NCI-H460 (cell line): ENCODE measurements at regions not wholly inside any gene's neighbourhood (a gene's known extent, or its start where the extent isn't known, plus 50 kb on each side); places are given as distances from the start of the nearest gene placed in this dataset.
"Not testable (repeated sequence)": the region's sequence is repeated elsewhere in the genome, so short reads cannot be mapped to it uniquely, and the experiment has no call there.

Source experiments
- DNase-seq: peaks from one replicate; pipeline ENCODE4 v3.0.0-alpha.2; 2016; ENCODE audit warnings: low read depth; ENCODE audit errors: extremely low read depth

DNA sequence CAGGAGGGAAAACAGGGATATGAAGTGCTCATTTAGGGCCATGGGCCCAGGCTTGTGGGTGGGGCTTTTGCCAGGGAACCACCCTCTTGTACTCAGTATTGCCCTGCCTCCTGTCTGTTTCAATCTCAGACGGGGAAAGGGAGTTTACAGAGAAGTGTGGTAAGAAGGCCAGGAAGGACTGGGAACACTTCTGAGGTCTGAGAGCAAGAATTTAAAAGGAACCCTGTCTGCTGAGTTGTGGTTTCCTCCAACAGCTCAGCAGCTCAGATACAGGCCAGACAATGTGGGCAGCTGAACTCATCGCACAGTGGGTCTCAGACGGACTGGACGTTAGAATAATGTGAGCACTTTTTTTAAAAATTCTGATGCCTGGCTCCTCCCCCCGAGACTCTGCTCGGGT, 354.1 kb upstream of the ARID1B start:
- DNase-seq, result no peak

DNA sequence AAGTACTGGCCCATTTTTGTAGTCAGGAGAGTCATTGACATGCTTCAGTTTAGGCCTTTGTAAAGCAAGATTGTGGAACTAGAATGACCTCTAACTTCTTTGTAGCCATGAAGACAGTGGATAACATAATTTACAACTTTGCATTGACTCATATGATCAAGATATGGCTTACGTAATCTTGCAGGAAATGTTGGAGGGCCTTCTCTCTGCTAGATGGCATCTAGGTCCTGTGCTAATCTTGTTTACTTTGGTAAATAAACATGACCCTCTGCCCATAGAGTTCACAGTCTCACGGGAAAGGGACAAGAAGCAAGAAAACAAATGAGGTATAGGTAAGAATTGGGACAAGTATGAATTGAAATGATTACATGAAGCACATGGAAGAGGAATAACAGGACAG, 355.2 kb upstream of the ARID1B start:
- no peak for DNase-seq

DNA sequence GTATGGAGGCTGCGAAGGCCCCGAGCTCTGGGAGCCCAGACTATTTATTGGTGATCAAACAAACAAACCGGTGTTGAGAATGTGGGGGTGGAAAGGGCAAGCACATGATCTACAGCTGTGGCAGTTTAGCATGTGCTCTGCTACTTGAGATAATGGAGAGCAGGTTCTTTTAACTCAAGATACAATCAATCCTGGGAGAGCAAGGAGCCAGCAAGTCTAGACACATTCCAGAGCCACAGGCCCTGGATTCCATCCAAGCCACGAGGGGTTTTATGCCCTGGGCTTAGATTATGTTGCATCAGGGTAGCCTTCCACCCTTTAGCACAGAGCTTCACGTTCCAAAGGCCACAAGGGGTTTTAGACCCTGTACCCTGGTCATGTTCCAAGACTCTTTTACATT, 355.9 kb upstream of the ARID1B start:
- not testable (repeated sequence) for DNase-seq

DNA sequence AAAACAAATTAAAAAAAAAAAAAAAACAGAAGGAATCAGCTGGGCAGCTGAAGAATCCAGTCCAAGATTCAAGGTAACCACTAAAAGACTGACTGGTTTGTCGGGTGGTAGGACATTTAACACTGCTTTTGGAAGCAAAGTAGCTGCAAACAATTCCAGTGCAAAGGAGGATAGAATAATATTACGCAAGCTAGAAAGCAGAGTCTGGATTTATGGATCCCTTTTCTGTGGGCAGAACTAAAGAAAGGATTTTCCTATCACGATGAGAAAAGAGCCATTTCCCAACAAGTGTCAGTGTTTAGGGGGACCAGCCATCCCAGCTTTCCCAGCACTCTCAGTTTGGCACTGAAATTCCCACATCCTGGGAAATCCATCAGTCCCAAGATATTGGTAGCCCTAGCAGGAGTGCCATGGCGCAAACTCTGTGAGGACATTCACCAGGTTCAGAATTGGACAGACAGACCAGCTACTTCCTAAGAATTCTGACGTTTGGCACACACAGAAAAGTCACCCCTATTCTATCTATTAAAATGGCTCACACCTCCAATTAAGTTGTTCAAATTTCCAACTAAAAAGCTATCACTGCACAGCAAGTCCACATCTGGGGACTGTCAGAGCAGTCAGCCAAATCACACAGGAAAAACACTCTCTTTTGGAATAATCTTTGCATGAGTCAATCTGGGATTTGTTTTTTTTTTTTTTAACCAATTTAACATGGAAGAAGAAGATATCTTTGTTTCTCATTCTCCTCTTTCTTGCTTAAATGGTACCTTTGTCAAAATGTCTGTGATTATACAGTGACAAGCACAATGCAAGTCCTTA, 356.8 kb upstream of the ARID1B start:
- DNase-seq, result no peak

DNA sequence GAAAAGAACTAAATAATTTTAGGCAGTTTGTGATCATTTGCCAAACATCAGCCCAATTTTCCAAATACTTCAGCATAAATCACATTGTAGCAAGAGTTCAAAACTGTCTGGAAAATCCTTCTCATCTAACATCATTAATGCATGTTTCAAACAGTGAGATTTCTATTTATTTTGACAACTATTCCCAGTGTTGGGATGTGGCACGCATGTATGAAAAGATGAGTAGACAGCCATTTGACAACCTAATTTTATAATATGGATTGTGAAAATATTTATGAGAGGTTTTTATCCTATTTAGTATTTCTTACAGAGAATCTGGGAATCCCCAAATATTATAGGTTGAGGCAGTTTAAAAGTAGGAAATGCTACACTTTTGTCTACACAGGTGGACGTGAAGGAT, 357.6 kb upstream of the ARID1B start:
- no peak for DNase-seq

DNA sequence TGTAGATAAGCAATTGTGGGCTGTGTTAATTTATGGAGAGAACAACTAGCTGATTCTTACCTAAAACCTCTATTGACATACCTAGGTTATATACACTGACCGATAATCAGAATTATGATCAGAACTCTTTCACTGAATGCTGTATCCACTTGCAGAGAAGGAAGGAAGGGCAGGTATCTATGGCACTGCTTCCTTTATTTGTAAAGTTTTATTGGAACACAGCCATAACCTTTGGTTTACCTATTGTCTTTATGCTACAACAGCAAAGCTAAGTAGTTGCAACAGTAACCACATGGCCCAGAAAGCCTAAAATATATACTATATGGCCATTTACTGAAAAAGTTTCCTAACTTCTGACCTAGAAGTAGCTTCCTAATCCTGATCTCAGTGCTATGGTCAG, 358.9 kb upstream of the ARID1B start:
- no peak for DNase-seq

DNA sequence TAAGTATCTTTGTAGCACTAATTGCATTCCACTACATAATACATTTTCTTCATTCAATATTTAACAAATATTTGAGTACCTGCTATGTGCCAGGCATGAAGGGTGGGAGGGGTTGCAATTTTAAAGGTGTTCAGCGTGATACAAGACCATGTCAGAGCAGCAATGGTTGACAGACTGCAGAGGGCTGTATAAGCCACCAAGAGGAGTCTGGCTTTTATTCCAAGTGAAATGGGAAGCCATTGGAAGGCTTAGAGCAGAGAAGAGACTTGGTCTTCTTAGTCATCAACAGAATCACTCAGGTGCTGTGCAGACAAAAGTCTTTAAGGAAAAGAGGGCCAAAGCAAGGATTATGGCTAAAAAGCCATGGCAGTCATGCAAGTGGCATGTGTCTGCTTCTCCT, 360.8 kb upstream of the ARID1B start:
- DNase-seq, result no peak

DNA sequence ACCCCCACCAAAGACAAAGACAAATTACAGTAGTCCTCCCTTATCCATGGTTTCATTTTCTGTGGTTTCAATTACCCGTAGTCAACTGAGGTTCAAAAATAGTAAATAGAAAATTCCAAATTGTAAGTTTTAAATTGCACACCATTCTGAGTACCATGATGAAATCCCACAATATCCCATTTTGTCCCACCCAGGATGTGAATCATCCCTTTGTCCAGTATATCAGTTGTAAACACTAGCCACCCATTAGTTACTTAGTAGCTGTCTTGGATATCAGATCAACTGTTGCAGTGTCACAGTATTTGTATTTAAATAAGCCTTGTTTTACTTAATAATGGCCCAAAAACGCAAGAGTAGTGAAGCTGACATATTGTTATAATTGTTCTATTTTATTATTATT, 364.0 kb upstream of the ARID1B start:
- DNase-seq, result no peak

DNA sequence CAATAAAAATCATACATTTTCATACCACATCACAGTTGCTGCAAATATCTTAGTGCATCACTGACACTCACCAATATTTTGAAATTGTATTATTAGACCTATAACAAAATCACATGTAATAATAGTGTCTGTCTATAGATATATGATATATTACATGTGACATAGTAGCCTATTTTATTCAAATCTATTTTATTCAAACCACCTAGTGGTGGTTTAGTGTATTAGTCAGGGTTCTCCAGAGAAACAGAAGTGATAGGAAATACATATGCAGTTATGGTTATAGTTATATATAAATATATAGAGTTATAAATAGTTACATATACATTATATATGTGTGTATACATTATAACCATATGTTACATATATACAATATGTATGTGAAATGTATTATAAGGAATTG, 366.5 kb upstream of the ARID1B start:
- DNase-seq, result no peak

DNA sequence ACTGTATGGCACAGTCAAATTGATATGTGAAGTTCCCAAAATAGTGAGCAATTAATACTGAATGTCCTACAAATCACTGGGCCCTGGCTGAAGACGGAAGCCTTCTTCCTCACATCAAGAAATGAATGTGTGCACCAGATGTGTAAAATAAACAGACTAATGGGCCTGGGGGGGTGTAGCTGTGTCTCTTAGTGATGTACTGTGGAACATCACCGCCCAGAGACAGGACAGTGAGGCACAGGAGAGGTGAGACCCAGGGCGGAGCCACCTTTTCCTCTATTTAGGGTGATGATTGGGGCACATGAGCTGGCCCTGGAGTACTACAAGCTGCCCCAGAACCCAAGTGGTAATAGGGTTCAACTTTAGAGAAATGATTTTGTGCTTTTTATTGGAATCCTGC, 368.5 kb upstream of the ARID1B start:
- no peak for DNase-seq

DNA sequence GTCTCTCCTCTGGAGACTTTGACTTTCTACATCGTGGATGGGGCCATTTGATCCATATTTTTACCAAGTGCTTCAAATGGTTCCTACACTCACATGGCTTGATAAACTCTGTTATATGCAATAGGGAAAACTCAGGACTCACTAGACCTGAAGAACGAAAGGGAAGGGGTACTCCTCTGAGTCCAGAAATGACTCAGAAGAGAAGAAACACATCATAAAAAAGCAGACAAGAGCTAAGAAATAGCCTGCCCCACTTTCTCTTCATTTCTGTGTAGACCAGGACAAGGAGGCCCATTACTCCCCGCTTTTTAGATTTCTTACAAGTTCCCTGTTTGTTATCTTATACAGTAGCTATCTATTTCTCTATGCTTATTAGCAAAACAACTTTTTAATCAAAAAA, 369.8 kb upstream of the ARID1B start:
- no peak for DNase-seq

DNA sequence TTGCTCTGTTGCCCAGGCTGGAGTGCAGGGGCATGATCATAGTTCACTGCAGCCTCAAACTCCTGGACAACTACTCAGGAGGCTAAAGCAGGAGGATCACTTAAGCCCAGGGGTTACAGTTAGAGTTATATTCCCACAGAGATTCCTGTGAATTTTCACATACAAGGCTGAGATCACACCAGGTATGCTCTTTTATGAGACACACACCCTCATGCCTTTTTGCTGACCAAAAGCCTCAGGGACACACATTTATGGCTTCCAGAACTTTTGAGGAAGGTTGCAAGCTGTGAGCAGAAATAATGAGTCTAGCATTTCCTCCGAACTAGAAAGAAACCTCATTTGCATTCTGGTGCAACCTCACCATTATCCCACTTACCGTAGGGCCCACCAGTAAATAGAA, 370.5 kb upstream of the ARID1B start:
- no peak for DNase-seq

DNA sequence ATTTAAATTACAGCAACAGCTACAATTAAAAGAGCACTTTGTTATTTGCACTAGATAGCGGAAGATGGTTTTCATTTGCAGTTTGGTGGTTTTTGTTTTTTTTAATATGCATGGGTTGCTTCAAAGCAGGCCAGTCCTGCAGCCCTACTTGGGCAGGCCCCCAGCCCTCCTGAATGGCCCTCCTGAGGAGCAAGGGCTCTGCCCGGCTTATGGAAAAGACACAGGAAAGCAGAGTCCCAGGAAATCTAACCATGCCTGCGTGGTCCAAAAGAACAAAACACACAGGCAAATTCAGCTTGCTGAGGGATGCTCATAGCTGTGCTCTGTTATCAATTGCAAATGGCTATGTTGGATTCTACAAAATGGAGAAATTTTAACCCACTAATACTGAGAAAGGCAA, 371.1 kb upstream of the ARID1B start:
- no peak for DNase-seq

DNA sequence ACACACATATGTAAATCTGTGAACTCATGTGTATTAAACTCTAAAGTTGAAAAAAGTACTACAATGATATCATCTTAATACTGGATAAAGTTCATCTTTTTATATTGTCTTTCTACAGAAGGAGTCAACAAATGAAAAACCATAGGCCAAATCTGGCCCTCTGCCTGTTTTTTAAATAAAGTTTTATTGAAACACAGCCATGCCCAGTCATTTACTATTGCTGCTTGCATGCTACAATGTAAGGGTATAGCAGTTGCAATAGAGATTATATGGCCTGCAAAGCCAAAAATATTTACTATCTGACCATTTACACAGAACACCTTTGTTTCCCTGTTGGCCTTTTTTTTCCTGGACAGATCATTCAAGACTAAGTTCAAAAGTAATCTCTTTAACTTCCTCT, 374.6 kb upstream of the ARID1B start:
- no peak for DNase-seq

DNA sequence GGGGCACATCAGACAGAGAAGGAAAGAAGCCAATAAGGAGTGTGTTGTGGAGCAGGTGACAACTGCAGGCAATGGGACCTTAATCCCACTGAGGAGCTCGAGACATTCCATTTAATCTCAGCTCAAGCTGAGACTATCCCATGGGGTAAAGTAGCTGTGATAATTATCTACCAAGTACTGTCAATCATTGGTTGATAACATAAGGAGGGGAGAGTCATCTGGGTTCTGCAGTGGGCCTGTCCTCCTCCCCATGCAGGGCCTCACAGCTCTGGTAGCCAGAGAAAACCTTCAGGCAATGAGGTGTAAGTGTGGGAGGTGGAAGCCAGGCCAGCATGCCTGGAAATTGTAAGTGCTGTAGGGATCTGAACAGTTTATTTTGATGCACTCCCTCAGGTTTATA, 375.0 kb upstream of the ARID1B start:
- no peak for DNase-seq

DNA sequence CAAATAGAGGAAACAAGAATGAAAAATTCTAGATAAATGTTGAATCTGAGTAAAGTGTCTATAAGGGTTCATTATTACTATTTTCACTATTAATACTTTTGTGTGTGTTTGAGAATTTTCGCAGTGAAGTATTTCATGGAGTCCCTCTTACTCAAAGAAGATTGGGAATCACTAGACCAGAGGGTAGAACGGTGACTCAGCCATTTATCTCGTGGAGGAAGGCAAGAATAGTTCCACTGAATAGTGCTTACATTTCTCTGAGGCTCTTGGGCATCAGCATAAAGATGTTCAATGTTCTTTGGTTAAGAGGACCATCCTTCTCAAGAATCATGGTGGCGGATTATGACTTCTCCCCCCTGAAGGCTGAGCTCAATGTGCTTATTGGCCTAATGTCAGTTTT, 376.7 kb upstream of the ARID1B start:
- DNase-seq, result no peak

DNA sequence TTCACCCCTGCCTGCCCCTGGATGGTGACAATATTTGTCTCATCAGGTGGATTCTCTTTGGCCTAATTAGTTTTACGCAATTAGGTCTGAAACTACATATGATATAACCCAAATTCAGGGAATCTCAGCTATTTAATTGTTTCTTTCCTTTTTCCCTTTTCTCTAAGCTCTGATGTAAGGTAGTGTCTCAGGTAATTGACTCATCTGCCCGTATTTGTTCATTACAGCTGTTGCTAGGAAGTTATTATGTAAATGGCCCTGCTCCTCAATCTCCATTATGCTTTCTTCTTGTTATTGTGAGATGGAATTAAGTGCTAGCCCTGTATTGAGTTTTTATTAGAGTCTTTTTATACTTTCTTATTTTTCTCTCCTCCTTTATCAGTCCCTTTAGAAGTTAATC, 378.2 kb upstream of the ARID1B start:
- DNase-seq, result no peak

DNA sequence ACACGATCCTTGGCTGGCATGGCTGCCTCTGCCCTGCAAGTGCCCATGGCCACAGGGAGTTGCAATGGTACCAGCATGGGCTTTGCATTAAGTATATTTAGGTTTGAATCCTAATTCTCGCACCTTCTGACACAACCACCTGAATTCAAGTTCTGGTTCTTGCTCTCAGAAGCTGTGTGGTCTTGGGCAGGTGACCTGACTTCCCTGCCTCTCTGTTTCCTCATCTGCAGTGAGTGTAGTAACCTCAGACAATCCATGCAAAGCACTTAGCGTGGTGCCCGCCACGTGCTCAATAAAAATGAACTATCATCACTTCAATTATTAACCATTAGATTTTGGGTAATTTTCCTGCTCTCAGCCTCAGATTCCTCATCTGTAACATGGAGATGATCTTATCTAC, 378.8 kb upstream of the ARID1B start:
- no peak for DNase-seq

DNA sequence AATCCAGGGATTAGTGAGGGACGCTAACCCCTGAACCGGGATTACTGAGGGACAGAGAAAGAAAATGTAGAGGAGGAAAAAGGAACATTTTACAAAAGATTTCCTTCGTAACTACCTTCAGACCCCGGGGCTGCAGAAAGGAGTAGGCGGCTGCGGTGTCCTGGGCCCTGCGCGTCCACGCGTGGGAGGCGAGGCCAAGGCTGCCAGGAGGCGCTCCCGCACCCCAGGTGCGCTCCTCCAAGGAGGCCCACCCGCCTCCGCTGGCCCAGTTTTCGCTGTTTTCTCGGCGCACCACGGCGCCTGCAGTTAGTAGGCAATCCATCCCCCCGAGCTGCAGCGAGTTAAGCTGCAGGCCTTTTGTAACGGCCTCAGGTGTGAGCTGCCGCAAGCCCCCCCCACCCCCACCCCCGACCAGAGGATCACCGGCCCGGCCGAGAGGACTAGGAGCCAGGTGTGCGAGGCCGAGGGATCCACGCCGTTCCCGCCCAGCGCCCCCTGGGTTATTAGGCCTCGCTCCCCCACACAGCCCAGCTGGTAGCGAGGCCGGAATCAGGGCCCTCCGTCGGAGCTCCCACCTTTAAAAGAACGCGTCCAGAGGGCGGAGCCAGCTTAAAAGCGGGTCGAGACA, 380.3 kb upstream of the ARID1B start:
- no peak for DNase-seq

DNA sequence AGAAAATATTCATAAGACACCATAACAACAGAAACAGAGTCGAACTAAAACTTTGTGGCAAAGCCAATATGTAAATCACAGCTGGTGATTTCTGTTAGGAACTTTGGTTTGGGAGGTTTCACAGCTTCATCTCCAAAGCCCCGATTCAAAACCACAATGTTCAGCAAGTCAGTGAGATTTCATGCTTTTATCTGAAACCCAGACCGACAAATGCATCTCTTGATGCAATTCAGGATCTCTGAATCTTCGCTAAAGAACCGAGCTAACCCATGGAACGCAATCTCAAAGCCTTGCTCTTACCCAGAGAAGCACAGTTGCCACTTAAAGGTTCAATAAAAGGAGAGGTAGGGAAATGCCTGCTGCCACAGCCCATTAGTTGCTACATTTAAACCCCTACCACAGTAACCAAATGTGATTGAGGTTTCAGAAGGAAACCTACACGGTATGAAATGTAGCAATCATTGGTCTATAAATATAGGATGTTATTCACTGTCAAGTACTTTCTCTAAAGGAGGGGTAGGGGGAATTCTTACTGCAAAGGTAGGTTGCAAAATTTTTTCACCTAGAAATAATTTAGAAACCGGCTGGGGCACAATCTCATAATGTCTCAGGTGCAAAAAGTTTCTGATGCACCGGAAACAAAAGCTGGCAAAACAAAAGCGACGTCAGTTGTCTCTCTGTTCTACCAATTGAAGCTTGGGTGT, 381.0 kb upstream of the ARID1B start:
- DNase-seq, result no peak

DNA sequence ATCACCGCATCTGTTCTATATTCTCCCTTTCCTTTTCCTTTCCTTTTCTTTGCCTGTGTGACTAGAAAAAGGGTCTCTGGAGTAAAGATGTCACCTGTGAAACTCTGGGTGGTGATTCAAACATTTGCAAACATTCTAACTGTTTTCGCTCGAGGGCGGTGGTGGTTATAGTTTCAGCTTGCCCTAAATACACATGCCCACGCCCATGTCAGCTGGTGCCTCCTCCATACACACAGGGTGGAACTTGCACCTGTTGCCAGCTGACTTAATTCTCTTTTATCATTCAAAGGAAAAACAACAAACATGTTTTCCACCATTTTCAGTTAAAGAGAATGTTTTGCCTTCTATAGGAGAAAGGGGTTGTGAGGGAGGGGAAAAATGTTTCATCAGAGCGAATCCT, 381.9 kb upstream of the ARID1B start:
- DNase-seq, result no peak

DNA sequence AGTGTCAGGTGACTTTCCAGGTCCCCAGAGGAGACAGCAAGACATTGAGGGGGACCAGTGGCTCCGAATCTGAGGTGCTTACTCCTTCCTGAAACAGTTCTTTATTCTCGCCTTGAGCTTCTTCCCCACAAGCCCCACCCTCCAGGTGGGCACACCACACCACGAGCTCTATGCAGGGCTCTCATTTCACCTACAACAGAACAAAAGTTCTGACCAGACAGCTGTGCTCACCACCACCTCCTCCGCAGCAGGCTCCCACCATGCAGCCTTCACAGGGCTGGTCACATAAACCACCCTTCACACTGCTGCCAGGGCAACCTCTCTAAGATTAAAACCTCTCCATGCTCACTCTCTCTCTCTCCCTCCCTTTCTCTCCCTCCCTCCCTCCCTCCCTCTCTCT, 384.5 kb upstream of the ARID1B start:
- no peak for DNase-seq
